ENCODE measurements at regions not wholly inside any gene's neighbourhood (a gene's known extent, or its start where the extent isn't known, plus 50 kb on each side); places are given as distances from the start of the nearest gene placed in this dataset.

DNA sequence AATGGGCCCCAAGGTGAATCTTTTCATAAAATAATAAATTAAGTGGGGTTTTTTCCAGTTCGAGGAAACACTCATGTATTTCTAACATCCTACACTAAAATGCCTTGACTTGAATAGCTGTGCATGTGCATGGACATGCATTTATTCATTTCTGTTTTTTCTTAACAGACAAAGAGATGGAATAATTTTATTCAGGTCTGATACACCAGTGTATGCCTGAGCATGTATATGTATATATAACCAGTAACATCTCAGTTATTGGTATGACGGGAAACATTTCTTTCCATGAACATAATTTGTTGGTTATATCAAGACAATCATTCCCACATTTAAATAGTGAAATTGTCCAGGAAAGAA lies 468.7 kb upstream of the TNP1 start:
- Histone ChIP-seq H3K9me2 (replicated peaks; ENCODE audit: insufficient read depth, low read length) (no peaks in the 10 kb centered on the region), H2AFZ (ENCODE audit: low read depth, low read length, severe bottlenecking) (no peak overlapping the region), H3F3A (ENCODE audit: insufficient read depth) (no peaks in the 10 kb centered on the region), H3K27me3 (ENCODE audit: low read length) (no peaks in the 10 kb centered on the region), H3K4me3 (ENCODE audit: insufficient read depth, low read length, poor library complexity, severe bottlenecking) (no peak overlapping the region), H4K20me1 (ENCODE audit: low read depth, low read length) (no peaks in the 10 kb centered on the region), H3K9ac (ENCODE audit: low read length) (no peak overlapping the region), H3K36me3 (ENCODE audit: low read length) (no peaks in the 10 kb centered on the region), H3K4me2 (ENCODE audit: low read depth, low read length, poor library complexity, severe bottlenecking) (no peak overlapping the region), H3K27ac (ENCODE audit: low read depth, low read length) (no peak overlapping the region), H3K79me2 (ENCODE audit: insufficient read depth, low read length) (no peaks in the 10 kb centered on the region), H3K9me3 (ENCODE audit: insufficient read depth, low read length) (no peaks in the 10 kb centered on the region)
- TF ChIP-seq EZH2phosphoT487 (conservative IDR thresholded peaks at IDR 0.05; ENCODE audit: low read length), result no peak

DNA sequence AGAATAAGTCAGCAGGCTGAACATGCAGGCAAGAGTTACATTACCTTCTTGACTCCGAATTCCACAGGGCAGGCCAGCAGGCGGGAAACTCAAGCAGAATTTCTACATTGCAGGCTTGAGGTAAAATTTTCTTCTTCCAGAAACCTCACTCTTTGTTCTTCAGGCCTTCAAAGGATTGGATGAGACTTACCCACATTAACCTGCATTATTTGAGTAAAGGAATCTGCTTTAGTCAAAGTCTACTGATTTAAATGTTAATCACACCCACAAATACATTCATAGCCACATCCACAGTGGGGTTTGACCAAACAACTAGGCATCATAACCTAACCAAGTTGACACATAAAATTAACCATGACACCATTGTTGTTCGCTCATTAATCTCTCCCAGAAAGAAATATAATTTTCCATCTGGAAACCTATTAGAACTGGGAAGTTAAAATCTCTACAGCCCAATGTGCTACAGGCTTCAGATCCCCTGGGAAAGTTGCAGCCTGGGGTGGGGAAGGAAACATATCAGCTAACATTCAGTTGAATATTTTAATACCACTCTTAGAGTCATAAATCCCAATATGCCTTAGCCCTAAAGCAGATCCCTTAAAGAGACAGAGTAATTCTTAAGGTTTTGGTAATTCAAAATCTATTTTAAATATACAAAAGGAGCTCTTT lies 468.2 kb upstream of the TNP1 start:
- H2AFZ ChIP-seq (ENCODE audit: low read depth, low read length, severe bottlenecking), result no peak overlapping the region
- H3K79me2 ChIP-seq (ENCODE audit: insufficient read depth, low read length), result no peaks in the 10 kb centered on the region

DNA sequence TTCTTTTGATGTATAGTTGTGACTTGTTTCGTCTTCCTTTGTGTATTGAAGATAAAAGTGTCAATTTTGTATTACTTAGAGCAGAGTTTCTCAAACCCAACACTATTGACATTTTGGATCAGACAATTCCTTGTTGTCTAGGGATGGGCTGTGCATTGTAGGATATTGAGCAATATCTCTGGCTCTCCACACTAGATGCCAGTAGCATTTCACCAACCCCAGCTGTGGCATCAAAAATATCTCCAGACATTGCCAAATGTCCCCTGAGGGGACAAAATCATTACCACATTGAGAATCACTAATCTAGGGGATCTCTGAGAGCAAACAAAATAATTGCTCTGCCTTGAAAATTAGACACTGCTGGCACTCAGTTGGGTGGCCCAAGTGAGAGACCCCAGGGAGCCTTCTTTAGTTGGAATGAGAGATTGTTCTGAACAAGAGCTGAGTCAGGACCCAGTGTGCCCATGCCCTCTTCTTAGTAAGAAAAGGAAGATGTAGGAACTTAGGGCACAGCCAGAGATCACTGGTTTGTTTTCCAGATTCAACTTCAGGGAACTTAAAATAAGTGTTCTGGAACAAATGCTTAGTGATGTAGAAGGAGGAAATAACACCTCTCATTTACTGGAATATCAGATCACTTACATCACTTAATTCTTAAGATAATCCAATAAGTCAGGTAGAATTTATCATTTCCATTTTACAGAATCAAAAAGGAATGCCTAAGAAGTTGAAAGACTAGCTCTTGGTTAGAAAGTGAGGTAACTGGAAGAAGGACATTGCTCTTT lies 466.6 kb upstream of the TNP1 start:
- Histone ChIP-seq H3F3A (ENCODE audit: insufficient read depth) (no peaks in the 10 kb centered on the region), H2AFZ (ENCODE audit: low read depth, low read length, severe bottlenecking) (no peak overlapping the region), H3K9ac (ENCODE audit: low read length) (no peak overlapping the region), H3K4me3 (ENCODE audit: insufficient read depth, low read length, poor library complexity, severe bottlenecking) (no peak overlapping the region), H3K36me3 (ENCODE audit: low read length) (no peaks in the 10 kb centered on the region), H4K20me1 (ENCODE audit: low read depth, low read length) (no peaks in the 10 kb centered on the region), H3K9me2 (replicated peaks; ENCODE audit: insufficient read depth, low read length) (no peaks in the 10 kb centered on the region), H3K4me2 (ENCODE audit: low read depth, low read length, poor library complexity, severe bottlenecking) (no peak overlapping the region), H3K27me3 (ENCODE audit: low read length) (no peaks in the 10 kb centered on the region), H3K9me3 (ENCODE audit: insufficient read depth, low read length) (no peaks in the 10 kb centered on the region), H3K27ac (ENCODE audit: low read depth, low read length) (no peak overlapping the region), H3K79me2 (ENCODE audit: insufficient read depth, low read length) (no peaks in the 10 kb centered on the region)
- TF ChIP-seq EZH2phosphoT487 (conservative IDR thresholded peaks at IDR 0.05; ENCODE audit: low read length), result no peak
- TF ChIP-seq CTCF (IDR thresholded peaks at IDR 0.05; ENCODE audit: insufficient read depth, low read length, poor library complexity, severe bottlenecking), result no peak

More for the DNA sequence above, 468.2 kb upstream of the TNP1 start:
- Histone ChIP-seq H3F3A (ENCODE audit: insufficient read depth) (no peaks in the 10 kb centered on the region), H4K20me1 (ENCODE audit: low read depth, low read length) (no peaks in the 10 kb centered on the region), H3K4me3 (ENCODE audit: insufficient read depth, low read length, poor library complexity, severe bottlenecking) (no peak overlapping the region), H3K9ac (ENCODE audit: low read length) (no peak overlapping the region), H3K9me3 (ENCODE audit: insufficient read depth, low read length) (no peaks in the 10 kb centered on the region), H3K9me2 (replicated peaks; ENCODE audit: insufficient read depth, low read length) (no peaks in the 10 kb centered on the region), H3K4me2 (ENCODE audit: low read depth, low read length, poor library complexity, severe bottlenecking) (no peak overlapping the region), H3K36me3 (ENCODE audit: low read length) (no peaks in the 10 kb centered on the region), H3K27ac (ENCODE audit: low read depth, low read length) (no peak overlapping the region), H3K27me3 (ENCODE audit: low read length) (no peaks in the 10 kb centered on the region)
- TF ChIP-seq EZH2phosphoT487 (conservative IDR thresholded peaks at IDR 0.05; ENCODE audit: low read length) (no peak), CTCF (IDR thresholded peaks at IDR 0.05; ENCODE audit: insufficient read depth, low read length, poor library complexity, severe bottlenecking) (no peak)

DNA sequence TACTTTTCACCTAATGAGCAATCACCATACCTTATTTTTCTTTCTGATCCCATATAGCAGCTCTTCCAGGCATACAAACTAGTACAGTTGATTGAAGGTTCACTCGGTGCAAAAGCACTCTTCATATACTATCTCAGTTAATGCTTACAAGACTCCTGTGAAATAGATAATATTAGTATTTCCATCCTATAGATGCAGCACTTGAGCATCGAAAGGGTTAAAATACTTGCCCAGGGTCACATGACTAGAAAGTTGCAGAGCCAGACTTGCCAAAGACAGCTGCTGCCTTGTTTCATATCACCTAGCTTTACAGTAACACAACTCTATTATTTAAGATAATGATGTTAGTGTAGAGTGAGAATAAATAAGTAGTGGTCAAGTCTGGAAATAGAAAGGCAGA lies 466.0 kb upstream of the TNP1 start:
- H3K27ac ChIP-seq (ENCODE audit: low read depth, low read length), result no peak overlapping the region
- no peak overlapping the region for H2AFZ ChIP-seq (ENCODE audit: low read depth, low read length, severe bottlenecking)
- H3F3A ChIP-seq (ENCODE audit: insufficient read depth), result no peaks in the 10 kb centered on the region
- no peak overlapping the region for H3K4me3 ChIP-seq (ENCODE audit: insufficient read depth, low read length, poor library complexity, severe bottlenecking)
- no peaks in the 10 kb centered on the region for H3K79me2 ChIP-seq (ENCODE audit: insufficient read depth, low read length)
- TF ChIP-seq CTCF (IDR thresholded peaks at IDR 0.05; ENCODE audit: insufficient read depth, low read length, poor library complexity, severe bottlenecking), result no peak
- no peaks in the 10 kb centered on the region for H3K9me3 ChIP-seq (ENCODE audit: insufficient read depth, low read length)
- no peaks in the 10 kb centered on the region for H3K36me3 ChIP-seq (ENCODE audit: low read length)
- H3K4me2 ChIP-seq (ENCODE audit: low read depth, low read length, poor library complexity, severe bottlenecking), result no peak overlapping the region
- H3K27me3 ChIP-seq (ENCODE audit: low read length), result no peaks in the 10 kb centered on the region
- H4K20me1 ChIP-seq (ENCODE audit: low read depth, low read length), result no peaks in the 10 kb centered on the region
- no peaks in the 10 kb centered on the region for H3K9me2 ChIP-seq (replicated peaks; ENCODE audit: insufficient read depth, low read length)
- no peak overlapping the region for H3K9ac ChIP-seq (ENCODE audit: low read length)

Measured in SU-DHL-6 (cell line).